Body of pancreas (tissue), 4 donors: ENCODE measurements at regions not wholly inside any gene's neighbourhood (a gene's known extent, or its start where the extent isn't known, plus 50 kb on each side); places are given as distances from the start of the nearest gene placed in this dataset.

Experiments used
- ATAC-seq: fragments of 150-250 bp; one replicate; pipeline ENCODE4 v1.9.1; 2016
- DNase-seq, 4 donors: peaks; one replicate each; pipeline ENCODE4 v3.0.0-alpha.2; 2019
- H3K27ac ChIP-seq, 4 donors: fragments of 200-600 bp; sonication (generic); 1 replicate in 3 of 4; 2 replicates in 1 of 4; pipeline versions ENCODE4 v1.5.1 to v1.6.1; 2016 to 2019; ENCODE audit warnings: mild to moderate bottlenecking in 1 of 4, mixed read lengths in 1 of 4, moderate library complexity in 1 of 4
- H3K27me3 ChIP-seq, 2 donors: fragments of 200-600 bp; sonication (generic); one replicate each; pipeline ENCODE4 v1.6.0; 2016; ENCODE audit warnings: mild to moderate bottlenecking in 1 of 2
- H3K36me3 ChIP-seq, 2 donors: fragments of 200-600 bp; sonication (generic); replicated peaks in 1 of 2; 2 replicates each; pipeline ENCODE4 v1.5.1; 2016; ENCODE audit warnings: low read depth in 2 of 2; ENCODE audit not compliant: insufficient read depth in 1 of 2
- H3K4me1 ChIP-seq: fragments of 200-600 bp; sonication (generic); one replicate; pipeline ENCODE4 v1.6.0; 2016
- H3K4me3 ChIP-seq, 2 donors: fragments of 200-600 bp; sonication (generic); 1 replicate in 1 of 2; 2 replicates in 1 of 2; pipeline ENCODE4 v1.5.1; 2016 to 2019
- H3K9me3 ChIP-seq, 3 donors: fragments of 200-600 bp; sonication (generic); 1 replicate in 2 of 3; 2 replicates in 1 of 3; pipeline ENCODE4 v1.5.1; 2016
- CTCF ChIP-seq, 7 experiments: fragments of 450-650 bp in 4 of 7; fragments of 200-600 bp in 3 of 7; sonication (generic) in 3 of 7; IDR thresholded peaks; one replicate each; pipeline ENCODE4 v1.5.1; 2016 to 2019; ENCODE audit warnings: antibody characterized with exemption in 7 of 7
- POLR2A ChIP-seq, 3 donors: fragments of 450-650 bp; IDR thresholded peaks; one replicate each; pipeline ENCODE4 v1.6.1; 2016; ENCODE audit warnings: antibody characterized with exemption in 3 of 3, mild to moderate bottlenecking in 2 of 3
- WGBS, 2 donors: methylation state at CpG; one replicate each; pipeline ENCODE4 v1.1.5; 2017; 5-methylcytosine and 5-hydroxymethylcytosine counted together
- intact Hi-C: fragments of 100-400 bp; cut with DNase I; formaldehyde crosslinking; loops from one replicate; pipeline ENCODE4 v1.15.1; 2023

- H3K27ac ChIP-seq: no peak overlapping the region
- WGBS, 2 donors: 59 to 84% methylated on average over 1 of the region's 1 CpG
These were observed 217.9 kb upstream of the DCBLD2 start for GRCh38 chr3:99119385-99119784.

GRCh38 chr3:99118381-99118780 lies 216.9 kb upstream of the DCBLD2 start:
- intact Hi-C loops: no loop called here
- 7 to 23% methylated on average over 1 of the region's 1 CpG for WGBS, 2 donors
- Histone ChIP-seq H3K4me1 (no peaks in the 10 kb centered on the region), H3K27me3 (no peaks in the 10 kb centered on the region), H3K36me3 (no peaks in the 10 kb centered on the region), H3K27ac (no peak overlapping the region), H3K4me3 (no peak overlapping the region), H3K9me3 (no peaks in the 10 kb centered on the region)
- no peak for ATAC-seq
- TF ChIP-seq CTCF (IDR thresholded peaks at IDR 0.05) (no peak), POLR2A (IDR thresholded peaks at IDR 0.05) (no peak)
- DNase-seq: no peak

More at GRCh38 chr3:99119385-99119784, 217.9 kb upstream of the DCBLD2 start:
- Histone ChIP-seq H3K9me3 (no peaks in the 10 kb centered on the region), H3K4me3 (no peak overlapping the region), H3K4me1 (no peaks in the 10 kb centered on the region), H3K27me3 (no peaks in the 10 kb centered on the region), H3K36me3 (no peaks in the 10 kb centered on the region)
- ATAC-seq (no peak), DNase-seq (no peak)
- TF ChIP-seq CTCF (IDR thresholded peaks at IDR 0.05): no peak
- intact Hi-C loops: no loop called here

- Histone ChIP-seq H3K36me3 (no peaks in the 10 kb centered on the region), H3K4me3 (no peak overlapping the region), H3K27ac (no peak overlapping the region), H3K4me1 (no peaks in the 10 kb centered on the region), H3K9me3 (no peaks in the 10 kb centered on the region), H3K27me3 (no peaks in the 10 kb centered on the region)
- no peak for DNase-seq
- 59 to 71% methylated on average over 8 to 9 of the region's 9 CpGs for WGBS, 2 donors
- no peak for TF ChIP-seq POLR2A (IDR thresholded peaks at IDR 0.05)
- no peak for TF ChIP-seq CTCF (IDR thresholded peaks at IDR 0.05)
- no peak for ATAC-seq
- intact Hi-C loops: no loop called here
These were observed 213.2 kb upstream of the DCBLD2 start for GRCh38 chr3:99114565-99115291.

GRCh38 chr3:99111235-99111634 lies 209.7 kb upstream of the DCBLD2 start:
- Histone ChIP-seq H3K27me3 (no peaks in the 10 kb centered on the region), H3K27ac (no peak overlapping the region), H3K4me1 (no peaks in the 10 kb centered on the region), H3K36me3 (no peaks in the 10 kb centered on the region), H3K4me3 (no peak overlapping the region), H3K9me3 (no peaks in the 10 kb centered on the region)
- DNase-seq: no peak
- 34 to 43% methylated on average over 3 of the region's 3 CpGs for WGBS, 2 donors
- no peak for ATAC-seq
- TF ChIP-seq CTCF (IDR thresholded peaks at IDR 0.05) (no peak), POLR2A (IDR thresholded peaks at IDR 0.05) (no peak)
- intact Hi-C loops: no loop called here

- no peak for TF ChIP-seq CTCF (IDR thresholded peaks at IDR 0.05)
- no peak for TF ChIP-seq POLR2A (IDR thresholded peaks at IDR 0.05)
- Histone ChIP-seq H3K27me3 (no peaks in the 10 kb centered on the region), H3K4me1 (no peaks in the 10 kb centered on the region), H3K4me3 (no peak overlapping the region), H3K9me3 (no peaks in the 10 kb centered on the region), H3K27ac (no peak overlapping the region), H3K36me3 (no peaks in the 10 kb centered on the region)
- ATAC-seq (no peak), DNase-seq (no peak)
- intact Hi-C loops: no loop called here
- WGBS, 2 donors: 50 to 69% methylated on average over 4 of the region's 4 CpGs
These were observed 208.9 kb upstream of the DCBLD2 start for GRCh38 chr3:99110401-99110800.
